Frontal cortex (tissue), 3 donors: ENCODE measurements at regions not wholly inside any gene's neighbourhood (a gene's known extent, or its start where the extent isn't known, plus 50 kb on each side); places are given as distances from the start of the nearest gene placed in this dataset.

ENCODE experiments used
- DNase-seq, 2 donors: peaks; one replicate each; pipeline ENCODE4 v3.0.0; 2012; ENCODE audit warnings: low spot score in 2 of 2
- FAIRE-seq: peaks from 2 replicates; lab custom pipeline; 2012; peaks lifted over from hg19 to GRCh38; lab: Jason Lieb, UNC
- donor health status: control.
- donor health status: control.
- donor health status: control.

DNA sequence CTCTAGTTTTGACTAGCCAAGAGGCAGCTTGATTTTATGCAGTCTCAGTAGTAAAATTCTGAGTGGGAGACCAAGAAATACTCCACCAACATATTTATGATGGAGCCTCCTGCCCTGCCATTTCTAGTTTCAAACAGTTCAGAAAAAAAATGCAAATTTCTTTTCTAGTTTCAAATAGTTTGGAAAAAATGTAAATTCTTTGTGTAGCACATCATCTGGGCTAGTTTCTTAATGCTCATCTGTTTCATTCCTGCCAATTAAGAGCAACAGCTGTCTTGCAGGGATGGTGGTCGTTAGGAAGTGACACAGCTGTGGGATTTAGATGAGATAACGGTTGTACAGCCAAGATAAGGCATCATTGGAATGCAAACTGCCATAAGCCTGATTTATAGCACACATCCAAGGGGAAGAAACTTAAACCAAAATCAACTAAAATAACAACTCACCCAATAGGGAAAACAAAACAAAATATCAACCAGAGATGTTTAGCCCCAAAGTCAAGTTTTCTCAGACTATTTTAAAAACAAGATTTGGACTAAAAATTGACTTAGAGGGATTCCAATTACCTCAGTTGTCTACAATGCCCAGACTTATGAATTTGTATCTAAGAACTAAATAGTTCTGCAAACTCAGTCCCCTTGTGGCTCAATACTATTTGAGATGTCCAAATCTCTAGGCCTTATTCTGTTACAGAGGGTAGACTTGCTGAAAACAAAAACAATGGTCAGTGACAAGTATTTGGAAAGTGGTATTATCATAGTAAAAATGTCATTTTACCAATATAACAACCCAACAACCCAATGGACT, 291.3 kb upstream of the ATP2B1 start:
- FAIRE-seq: no peak
- DNase-seq: no peak

DNA sequence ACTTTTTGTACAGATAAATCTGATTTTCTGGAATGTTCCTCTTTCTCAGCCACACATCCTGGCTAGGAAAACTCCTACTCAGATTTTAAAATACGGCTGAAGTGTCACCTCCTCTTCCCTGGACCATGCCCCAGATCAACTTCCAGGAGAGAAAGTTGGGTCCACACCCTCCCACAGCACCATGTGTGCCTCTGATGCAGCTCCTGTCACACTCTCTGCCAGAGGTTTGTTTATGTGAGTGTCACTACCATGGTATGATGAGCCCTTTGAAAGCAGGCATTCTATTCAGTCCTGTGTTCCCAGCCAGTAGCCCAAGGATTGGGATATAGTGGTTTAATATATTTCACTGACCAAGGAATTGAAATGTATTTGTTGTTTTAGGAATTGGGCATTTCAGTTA, 287.2 kb upstream of the ATP2B1 start:
- FAIRE-seq (no peak), DNase-seq (no peak)

DNA sequence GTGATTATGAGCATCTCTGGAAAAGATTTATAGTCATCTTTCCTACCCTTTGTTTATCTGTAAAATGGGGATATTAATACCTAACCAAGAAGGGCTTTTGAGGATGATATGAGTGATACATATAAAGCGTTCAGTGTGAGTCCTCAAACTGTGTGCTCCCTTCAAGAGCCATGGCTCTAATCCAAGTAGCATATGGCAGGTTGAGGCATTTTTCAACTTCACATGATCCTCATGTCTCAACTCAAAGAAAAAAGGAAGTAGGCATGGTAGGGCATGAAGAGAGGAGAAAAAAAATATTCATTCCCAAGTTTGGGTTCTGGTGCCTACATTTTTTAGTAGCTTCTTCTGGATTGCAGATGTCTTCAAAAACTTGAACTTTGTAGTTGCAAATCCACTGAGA, 286.3 kb upstream of the ATP2B1 start:
- no peak for FAIRE-seq
- DNase-seq: no peak

DNA sequence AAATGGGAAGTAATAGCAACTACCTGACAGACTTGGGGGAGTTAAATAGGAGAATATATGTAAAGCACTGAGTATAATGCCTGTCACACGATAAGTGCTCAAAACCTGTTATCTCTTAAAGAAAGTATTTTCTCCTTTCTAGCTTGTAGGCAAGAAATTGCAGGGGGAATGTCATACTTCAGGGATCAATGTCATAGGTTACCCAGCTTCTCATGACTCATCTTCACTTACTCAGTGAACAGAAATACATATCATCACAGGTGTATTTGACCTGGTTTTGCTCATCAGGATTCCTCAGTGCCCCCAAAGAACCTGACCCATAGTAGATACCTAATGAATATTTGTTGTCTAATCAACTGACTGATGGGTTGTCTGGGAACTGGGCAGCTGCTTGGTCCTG, 285.0 kb upstream of the ATP2B1 start:
- FAIRE-seq (no peak), DNase-seq (no peak)

DNA sequence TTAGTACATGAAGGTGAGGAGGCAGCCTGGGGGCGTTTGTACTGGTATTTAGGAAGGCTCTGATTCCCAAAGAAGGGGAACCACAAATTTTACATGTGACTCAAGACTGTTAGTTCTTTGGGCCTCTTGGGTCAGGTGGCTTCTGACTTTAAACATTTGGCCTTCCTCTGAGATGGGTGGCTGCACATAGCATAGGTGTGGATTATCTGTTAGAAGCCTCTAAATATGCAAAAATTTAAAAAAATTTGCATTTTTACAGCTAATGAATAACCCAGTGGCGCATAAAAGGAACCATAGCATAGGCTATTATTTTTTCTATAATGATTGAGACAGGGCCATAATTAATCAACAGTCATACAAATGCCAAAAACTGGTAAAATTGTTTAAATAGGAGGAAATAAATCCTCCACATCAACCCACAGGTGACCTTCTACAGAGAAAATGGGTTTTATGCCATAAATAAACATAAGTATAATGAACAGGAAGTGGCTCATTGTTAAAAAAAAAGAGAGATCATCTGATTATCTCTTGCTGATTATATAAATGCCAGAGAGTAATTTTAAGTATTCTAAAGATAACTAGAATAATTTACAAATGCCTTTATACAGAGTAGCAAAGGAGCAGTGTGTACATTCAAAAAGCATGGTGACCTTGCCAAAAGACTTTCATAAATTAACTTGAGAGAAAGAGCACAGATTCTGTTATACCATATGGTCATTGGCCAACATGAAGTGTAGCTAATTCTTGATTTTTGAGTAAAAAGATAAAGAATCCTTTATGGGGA, 284.2 kb upstream of the ATP2B1 start:
- DNase-seq: no peak
- no peak for FAIRE-seq

DNA sequence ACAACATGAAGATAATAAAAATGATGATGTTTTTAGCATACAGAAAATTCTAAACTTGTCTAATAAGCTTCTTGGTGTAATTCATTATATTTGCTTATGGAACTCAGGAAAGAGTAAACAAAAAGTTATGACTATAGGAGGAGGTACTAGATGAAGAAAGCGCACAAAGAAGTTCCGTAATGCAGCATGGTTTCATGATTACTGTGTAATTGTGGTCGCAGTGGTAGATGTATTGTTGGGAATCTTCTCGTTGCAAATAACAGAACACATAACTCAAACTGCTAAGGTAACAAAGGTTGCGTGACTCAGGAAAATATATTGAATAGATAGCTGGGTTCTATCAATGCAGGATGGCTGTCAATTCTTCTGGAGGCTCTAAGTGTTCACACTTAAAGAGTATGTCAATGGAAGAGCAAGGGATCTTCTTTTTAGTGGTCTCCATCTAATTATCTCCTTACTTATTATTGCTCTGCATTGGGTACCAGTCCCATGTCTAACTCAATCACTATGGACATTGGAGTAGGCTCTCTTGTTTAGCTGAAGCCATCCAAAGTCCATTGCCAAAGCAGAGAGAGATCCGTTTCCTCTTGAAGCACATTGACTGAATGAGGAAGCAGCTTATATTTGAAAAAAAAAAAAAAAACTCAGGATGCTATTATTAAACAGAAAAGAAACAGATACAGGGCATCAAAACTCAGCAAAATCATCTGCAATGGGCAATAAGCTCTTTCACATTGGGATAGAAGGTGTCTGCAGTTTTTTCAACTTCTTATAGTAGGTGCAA, 283.4 kb upstream of the ATP2B1 start:
- DNase-seq: no peak
- no peak for FAIRE-seq

DNA sequence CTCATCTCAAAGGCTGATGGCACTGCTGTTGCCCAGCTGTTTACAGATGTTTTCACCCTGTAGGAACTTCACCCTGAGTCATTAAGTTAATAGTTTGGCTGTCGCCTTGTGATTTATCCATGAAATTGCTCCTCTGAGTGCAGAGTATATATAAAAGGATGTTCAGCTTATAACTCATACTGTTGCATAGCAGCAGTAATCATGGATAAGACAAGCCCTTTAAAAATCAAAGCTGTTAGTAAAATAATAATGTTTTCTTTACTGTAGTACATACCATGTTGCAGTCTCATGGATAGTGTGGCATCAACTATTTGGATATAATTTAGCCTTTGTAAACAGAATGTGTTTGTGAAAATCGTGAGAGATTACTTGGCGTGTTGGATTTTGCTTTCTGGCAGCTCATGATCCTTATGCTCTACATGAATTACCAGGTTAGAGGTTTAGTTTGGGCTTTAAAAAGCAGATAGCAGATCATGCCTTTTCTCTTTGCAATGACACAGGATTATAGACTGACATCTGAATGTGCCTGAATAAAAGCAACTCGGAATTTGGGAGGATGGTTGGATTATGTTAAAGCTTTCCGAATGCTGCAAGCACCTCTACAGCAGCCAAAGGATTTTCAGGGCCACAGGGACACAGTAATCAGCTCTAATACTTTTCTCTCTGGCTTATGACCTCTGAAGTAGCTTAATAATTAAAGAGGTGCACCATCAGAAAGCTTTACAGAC, 279.7 kb upstream of the ATP2B1 start:
- FAIRE-seq (no peak), DNase-seq (no peak)

DNA sequence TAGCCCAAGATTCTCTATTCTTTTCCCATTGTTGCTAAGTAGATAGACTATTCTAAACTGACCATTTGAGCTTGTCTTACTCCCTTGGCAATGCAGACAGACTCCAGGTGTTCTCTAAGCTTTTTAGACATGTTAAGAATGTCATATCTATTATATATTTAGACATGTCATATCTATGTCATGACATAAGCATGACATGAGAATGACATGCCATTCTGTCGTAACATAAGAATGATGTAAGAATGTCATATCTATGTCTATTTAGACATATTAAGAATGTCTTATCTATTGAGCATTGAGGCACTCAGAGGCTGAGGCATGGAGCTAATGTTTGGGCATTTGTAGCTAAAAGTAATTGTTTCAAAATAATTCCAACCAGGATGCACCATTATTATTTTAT, 277.3 kb upstream of the ATP2B1 start:
- DNase-seq (no peak), FAIRE-seq (no peak)

DNA sequence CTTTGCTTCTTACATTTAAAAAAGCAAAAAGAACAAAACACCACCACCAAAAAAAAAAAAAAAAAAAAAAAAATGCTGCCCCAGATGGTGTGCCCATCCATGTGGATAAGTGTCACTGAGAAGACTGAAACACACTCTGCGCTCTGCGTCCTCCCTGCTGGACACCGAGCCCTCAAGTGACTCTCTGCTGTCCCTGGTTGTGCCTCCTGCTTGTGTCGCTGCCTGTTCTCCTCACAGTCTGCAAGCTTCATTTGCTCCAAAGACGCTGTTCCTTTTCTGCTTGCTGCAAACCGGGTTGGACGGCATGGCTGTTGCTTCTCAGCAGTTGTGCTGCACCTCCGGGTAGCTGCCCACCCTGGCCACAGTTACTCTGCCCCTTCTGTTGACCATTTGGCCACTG, 276.2 kb upstream of the ATP2B1 start:
- FAIRE-seq: no peak
- no peak for DNase-seq

DNA sequence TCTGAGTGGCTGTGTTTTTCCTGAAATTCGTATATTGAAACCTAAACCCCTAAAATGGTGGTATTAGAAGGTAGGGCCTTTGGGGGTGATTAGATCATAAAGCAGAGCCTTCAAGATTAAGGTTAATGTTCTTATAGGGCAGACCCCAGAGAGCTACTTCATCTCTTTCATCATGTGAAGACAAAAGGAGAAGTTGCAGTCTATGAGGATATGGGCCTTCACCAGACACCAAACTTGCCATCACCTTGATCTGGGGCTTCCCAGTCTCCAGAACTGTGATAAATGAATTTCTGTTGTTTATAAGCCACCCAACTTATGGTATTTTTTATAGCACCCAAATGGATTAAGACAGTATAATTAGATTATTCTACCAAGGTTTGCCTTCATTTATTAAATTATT, 275.0 kb upstream of the ATP2B1 start:
- DNase-seq (no peak), FAIRE-seq (no peak)

DNA sequence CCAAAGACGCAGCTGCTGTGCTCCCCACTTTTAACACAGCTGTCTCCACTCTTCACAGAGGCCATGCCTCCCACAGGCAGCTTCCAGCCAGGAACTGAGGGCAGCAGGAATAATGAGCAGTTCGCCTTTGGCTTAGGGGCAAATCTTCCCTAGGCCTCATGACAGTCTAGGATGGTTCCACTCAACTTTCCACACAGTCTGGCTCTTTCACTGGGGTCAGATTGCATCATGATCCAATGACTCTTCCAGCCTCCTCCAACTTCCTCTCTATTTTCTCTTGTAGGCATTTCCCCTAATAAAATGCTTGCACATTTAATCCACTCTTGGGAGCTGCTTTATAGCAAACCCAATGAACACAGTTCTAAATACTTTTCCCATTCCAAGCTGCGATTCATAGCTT, 271.6 kb upstream of the ATP2B1 start:
- FAIRE-seq (no peak), DNase-seq (no peak)

DNA sequence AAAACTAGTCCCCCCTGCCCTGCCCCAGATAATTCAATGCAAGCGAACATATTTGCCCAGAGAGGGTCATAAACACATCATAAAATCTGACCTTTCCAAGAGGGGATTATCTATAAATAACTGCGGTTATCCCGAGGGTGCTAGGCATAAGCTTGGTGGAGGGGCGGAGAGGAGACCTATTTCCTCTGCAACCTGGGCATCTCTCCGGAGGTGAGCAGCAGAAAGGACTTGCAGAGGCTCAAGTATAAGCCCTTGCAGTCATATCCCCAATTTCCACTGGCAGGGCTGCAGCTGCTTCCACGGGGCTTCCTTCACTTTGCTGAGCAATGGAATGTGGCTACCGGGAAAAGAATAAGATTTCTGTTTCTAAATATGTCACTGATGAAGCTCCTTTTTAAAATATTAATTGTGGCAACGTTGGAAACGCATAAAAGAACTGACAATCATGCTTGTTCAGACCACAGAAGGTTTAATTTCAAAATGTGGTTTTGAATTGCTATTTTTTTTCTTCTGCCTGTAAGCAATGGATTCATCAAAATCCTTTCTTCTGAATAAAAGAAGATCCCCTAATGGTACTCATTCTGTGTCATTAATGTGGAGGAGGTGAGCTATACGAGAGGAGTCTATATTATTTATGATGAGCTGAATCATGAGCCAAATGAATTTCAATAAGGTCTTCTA, 268.9 kb upstream of the ATP2B1 start:
- FAIRE-seq (no peak), DNase-seq (no peak)

DNA sequence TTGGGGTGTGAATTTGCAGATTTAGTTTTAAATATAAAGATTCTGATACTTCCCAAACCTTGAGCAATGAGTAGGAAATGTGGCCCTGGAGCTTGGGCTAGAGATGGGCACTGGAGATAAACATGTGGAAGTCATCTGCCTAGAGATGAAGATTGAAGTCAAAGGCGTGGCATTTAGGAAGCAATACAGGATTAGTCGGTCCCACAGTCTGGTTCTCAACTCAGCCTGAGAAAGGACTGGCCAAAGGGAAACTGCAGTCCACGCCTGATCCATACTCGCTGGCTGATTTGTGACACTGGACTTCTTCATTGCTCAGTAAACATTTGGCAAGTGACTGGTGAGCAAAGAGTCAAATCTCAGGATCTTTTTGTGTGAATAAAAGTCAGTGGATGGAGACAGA, 268.2 kb upstream of the ATP2B1 start:
- no peak for FAIRE-seq
- no peak for DNase-seq

DNA sequence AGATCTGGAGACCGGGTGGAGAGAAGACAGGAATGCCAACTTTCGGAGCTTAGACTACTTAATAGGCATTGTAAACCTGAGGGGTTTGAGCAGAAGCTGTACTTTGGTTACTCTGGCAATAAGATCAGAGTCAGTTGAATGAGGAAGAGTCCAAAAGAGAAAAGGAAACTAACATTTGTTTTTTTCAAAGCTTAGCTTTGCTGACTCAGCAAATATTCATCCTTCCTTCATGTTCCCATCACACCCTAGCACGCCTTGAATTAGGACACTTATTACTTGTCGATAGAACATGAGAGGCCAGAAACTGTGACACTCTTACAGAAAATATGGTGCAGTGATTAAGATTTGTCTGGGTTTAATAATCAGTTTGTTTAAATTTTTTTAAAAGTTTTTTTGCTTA, 266.9 kb upstream of the ATP2B1 start:
- FAIRE-seq: no peak
- no peak for DNase-seq

DNA sequence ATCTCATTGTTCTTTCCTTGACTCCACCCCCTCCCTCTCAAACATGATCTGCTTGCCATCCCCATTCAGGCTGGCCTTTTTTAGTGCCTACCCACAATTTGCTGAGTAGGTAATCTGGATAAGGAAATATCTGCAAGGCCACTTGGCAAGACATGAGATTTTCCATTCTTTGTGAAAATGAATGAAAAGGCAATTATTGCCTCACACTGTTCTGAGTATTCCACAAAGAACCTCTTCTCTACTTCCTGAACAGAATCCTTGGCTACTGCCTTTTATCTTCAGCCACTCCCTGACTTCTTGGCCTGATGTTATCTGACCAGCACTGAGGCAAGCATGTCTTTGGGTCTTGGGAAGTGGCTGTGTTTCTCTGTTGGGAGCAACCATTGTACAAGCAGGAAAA, 263.2 kb upstream of the ATP2B1 start:
- FAIRE-seq (no peak), DNase-seq (no peak)

DNA sequence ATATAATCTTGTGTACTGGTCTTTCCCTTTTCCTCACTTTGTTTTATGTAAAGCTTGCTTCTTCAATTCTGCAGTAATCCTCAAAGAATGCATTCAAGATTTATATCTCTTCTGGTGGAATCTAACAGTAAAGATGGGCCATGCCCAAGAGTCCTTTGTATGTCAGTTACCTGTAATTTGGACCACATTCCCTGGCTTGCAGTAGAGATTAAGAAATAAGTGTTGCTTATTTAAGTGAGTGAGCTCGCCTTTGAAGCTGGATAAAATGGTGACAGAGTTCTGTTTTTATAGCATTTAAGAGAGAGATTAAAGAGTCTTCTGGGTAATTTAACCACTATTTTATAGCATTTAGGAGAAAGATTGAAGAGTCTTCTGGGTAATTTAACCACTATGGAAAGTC, 262.1 kb upstream of the ATP2B1 start:
- DNase-seq (no peak), FAIRE-seq (no peak)

DNA sequence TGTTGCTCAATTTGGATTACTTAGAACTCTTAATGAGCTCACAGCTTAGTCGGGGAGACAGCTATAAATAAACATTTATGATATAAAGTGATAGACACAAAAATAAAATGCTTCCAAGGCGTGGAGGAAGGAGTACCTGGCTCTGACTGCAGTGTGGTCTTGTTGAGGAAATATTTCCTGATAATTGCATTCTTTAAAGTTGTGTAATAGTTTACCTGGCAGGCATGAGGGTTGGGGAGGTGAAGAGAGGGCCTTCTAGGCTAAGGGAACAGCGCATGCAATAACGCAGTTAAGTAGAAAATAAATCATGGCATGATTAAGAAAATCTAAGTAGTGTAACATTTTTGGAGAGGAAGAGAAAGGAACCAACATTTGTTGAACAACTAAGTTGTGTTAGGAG, 260.5 kb upstream of the ATP2B1 start:
- no peak for FAIRE-seq

DNA sequence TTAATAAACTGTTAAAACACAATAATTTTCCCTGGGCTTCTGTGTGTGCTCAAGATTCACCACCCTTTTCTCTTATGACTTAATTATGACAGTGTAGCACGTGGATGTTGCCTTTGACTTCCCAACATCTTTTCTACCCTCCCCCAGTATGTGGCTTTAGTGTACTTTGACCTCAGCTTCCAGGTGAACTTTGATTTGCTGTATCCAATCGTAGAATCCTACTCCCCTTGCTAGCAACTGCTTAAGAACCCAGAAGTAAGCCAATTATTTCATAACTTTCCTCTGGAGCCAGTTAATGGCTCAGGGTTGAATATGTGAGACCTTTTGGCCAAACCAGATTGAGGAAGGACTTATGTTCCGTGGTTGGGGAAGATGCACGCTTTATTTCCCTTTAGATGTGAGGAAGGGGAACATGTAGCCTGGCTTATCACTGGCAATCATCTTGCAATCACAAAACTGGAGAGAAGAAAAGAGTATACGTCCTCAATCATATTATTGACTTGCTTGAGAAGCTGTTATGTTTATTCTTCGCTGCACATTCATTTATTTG, 259.6 kb upstream of the ATP2B1 start:
- DNase-seq (no peak), FAIRE-seq (no peak)

More for the DNA sequence above, 260.5 kb upstream of the ATP2B1 start:
- DNase-seq: no peak

DNA sequence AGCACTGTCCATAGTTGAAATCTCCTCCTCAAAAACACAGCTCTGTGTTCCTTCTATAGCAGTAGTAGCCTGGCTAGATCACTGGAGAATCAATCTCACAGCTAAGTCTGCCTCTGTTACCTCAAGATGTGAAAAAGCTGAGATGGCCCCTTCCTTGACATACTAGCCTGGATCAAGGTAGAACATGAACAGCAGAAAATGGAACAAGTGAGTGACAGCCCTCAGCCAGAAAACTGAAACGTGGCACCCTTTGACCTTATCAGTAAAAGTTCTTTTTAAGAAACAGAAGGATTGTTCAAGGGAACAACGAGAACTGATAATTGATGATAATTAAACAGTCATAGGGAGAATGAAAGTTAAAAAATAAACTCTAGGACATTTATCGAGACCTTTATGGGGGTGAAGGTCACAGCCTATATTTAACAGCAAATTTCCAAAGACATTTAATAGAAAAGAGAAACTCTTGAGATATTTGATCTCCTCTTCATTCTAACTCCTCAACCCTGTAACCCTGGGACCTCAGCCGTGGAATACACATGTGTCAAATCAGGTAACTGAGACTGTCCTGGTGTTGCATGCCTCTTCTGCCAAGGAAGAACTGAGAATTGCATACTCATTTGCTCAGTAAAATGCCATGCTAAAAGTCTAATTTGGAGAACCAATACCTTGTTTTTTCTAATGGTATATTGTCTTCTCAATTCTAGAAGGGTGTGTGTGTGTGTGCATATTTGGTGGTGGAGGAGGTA, 258.0 kb upstream of the ATP2B1 start:
- no peak for DNase-seq
- FAIRE-seq: no peak
